ENCODE measurements at regions not wholly inside any gene's neighbourhood (a gene's known extent, or its start where the extent isn't known, plus 50 kb on each side); places are given as distances from the start of the nearest gene placed in this dataset.

DNA sequence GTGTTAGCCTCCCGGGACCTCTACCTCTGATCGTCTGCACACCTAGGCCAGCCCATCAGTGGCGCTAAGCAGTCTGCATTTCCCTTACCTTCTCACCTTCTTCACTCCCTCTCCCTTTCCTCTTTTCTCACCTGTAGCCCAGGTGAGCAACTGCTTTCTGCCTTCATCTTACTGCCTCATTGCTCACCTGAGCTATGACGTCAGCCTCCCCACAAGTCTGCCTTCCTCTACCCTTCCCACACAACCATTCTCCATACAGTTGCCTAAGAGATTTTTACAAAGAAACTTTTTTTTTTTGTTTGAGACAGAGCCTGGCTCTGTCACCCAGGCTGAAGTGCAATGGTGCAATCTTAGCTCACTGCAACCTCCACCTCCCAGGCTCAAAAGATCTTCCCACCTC lies 136.3 kb downstream of the BCOR start:
- TF ChIP-seq, protein P1, sequence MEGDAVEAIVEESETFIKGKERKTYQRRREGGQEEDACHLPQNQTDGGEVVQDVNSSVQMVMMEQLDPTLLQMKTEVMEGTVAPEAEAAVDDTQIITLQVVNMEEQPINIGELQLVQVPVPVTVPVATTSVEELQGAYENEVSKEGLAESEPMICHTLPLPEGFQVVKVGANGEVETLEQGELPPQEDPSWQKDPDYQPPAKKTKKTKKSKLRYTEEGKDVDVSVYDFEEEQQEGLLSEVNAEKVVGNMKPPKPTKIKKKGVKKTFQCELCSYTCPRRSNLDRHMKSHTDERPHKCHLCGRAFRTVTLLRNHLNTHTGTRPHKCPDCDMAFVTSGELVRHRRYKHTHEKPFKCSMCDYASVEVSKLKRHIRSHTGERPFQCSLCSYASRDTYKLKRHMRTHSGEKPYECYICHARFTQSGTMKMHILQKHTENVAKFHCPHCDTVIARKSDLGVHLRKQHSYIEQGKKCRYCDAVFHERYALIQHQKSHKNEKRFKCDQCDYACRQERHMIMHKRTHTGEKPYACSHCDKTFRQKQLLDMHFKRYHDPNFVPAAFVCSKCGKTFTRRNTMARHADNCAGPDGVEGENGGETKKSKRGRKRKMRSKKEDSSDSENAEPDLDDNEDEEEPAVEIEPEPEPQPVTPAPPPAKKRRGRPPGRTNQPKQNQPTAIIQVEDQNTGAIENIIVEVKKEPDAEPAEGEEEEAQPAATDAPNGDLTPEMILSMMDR (IDR thresholded peaks at IDR 0.05; ENCODE audit: poor library complexity, severe bottlenecking) = no peak
- TF ChIP-seq SMC3 (conservative IDR thresholded peaks at IDR 0.05; ENCODE audit: poor library complexity) = no peak
- no peak for TF ChIP-seq POLR2AphosphoS5 (IDR thresholded peaks at IDR 0.05)
